ENCODE measurements at regions not wholly inside any gene's neighbourhood (a gene's known extent, or its start where the extent isn't known, plus 50 kb on each side); places are given as distances from the start of the nearest gene placed in this dataset.

DNA sequence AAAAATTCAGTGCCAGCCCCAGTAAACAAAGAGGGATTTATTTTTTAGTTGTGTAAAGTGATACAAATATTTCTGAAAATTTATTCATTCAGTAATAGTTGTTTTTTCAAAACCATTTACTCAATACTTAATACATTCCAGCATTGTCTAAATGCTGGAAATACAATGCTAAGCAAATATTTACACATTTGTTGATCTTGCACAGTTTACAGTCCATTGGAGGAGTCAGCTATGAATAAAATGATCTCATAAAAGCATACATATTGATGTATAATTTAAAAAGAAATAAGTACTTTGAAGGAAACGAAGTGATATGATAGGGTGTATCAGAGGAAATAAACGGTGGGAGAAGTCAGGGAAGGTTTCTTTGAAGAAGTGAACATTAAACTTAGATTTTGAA lies 1942.1 kb upstream of the ADGRL3 start:
- H3K27ac ChIP-seq (ENCODE audit: low read depth, low read length), result no peak overlapping the region
- no peaks in the 10 kb centered on the region for H3K27me3 ChIP-seq (ENCODE audit: control insufficient read depth, insufficient read depth, low read length)
- H3K4me1 ChIP-seq (ENCODE audit: control insufficient read depth, insufficient read depth, low read length), result no peaks in the 10 kb centered on the region
- H3K36me3 ChIP-seq (ENCODE audit: control insufficient read depth, insufficient read depth, low read length), result no peaks in the 10 kb centered on the region
- no peak overlapping the region for H3K4me3 ChIP-seq (ENCODE audit: low read length)
- H3K9ac ChIP-seq (ENCODE audit: low read length), result no peak overlapping the region

DNA sequence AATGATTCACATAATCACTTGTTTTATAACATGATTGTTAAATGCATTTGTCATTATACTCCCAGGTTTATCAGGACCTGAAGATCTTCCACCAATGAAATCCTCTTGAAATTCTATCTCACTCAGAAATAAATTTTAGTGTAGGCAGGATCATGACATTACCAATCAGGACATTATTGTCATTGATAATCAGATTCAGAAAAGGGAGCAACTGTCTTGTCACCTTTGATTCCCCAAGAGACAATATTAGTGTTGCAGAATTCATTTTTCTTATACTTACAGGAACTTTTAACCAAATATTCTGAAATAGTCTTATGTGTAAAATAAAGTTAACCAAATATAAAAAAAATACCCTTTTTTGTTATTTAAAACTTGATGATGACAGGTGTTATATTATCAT lies 1892.5 kb upstream of the ADGRL3 start:
- no peak overlapping the region for H3K27ac ChIP-seq (ENCODE audit: low read depth, low read length)
- no peaks in the 10 kb centered on the region for H3K27me3 ChIP-seq (ENCODE audit: control insufficient read depth, insufficient read depth, low read length)
- H3K4me1 ChIP-seq (ENCODE audit: control insufficient read depth, insufficient read depth, low read length), result no peaks in the 10 kb centered on the region
- no peak overlapping the region for H3K9ac ChIP-seq (ENCODE audit: low read length)
- no peak overlapping the region for H3K4me3 ChIP-seq (ENCODE audit: low read length)
- H3K36me3 ChIP-seq (ENCODE audit: control insufficient read depth, insufficient read depth, low read length), result no peaks in the 10 kb centered on the region

DNA sequence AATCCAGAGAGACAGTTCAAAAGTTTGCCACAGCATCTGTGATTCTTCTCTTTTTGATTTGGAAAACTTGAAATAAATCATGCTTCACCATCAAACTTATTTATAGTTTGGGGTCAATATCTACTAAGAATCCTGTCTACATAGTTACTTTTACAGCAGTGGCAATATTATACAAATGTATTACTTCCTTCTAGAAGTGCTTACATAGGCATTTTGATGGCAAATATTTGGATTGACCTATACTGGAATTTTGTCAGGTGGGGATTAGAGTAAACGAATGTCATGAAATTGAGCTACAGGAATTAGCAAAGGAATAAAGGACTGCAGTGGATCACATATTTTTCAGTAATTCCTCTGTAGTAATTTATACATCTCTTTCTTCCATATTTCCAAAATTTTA lies 1885.5 kb upstream of the ADGRL3 start:
- Histone ChIP-seq H3K27me3 (ENCODE audit: control insufficient read depth, insufficient read depth, low read length) (no peaks in the 10 kb centered on the region), H3K9ac (ENCODE audit: low read length) (no peak overlapping the region), H3K27ac (ENCODE audit: low read depth, low read length) (no peak overlapping the region), H3K4me3 (ENCODE audit: low read length) (no peak overlapping the region), H3K4me1 (ENCODE audit: control insufficient read depth, insufficient read depth, low read length) (no peaks in the 10 kb centered on the region), H3K36me3 (ENCODE audit: control insufficient read depth, insufficient read depth, low read length) (no peaks in the 10 kb centered on the region)

DNA sequence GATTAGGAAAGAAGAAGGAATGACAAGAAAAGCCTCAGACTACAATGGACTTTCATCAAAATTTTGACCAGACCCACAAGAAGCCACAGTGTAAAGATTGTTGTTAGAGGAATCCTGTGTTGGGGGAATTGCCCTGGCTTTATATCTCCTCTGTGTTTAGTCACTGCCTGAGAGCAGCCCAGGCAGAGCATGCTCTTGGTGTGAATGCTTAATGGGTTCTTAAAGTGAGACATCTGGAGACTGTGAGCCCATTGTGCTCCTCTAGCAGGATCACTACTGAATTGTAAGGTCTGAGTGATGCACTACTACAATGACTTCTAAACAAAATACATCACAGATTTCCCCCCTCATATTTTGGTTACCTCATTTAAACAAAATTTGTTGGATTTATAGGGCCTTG lies 1860.5 kb upstream of the ADGRL3 start:
- H3K27me3 ChIP-seq (ENCODE audit: control insufficient read depth, insufficient read depth, low read length), result no peaks in the 10 kb centered on the region
- no peak overlapping the region for H3K9ac ChIP-seq (ENCODE audit: low read length)
- H3K27ac ChIP-seq (ENCODE audit: low read depth, low read length), result no peak overlapping the region
- H3K36me3 ChIP-seq (ENCODE audit: control insufficient read depth, insufficient read depth, low read length), result no peaks in the 10 kb centered on the region
- no peaks in the 10 kb centered on the region for H3K4me1 ChIP-seq (ENCODE audit: control insufficient read depth, insufficient read depth, low read length)
- H3K4me3 ChIP-seq (ENCODE audit: low read length), result no peak overlapping the region

DNA sequence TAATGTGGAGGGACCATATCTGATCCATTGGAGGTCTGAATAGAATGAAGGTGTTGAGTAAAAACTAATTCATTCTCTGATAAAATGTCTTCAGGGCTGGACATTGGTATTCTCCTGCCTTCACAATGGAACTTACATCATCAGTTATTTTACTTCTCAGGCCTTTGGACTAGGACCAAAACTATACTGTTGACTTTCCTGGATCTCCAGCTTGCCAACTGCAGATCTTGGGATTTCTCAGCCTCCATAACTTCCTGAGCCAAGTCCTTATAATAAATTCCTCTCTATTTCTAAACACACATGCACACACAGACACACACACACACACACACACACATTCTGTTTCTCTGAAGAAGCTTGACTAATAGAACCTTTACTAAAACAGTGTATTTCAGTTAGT lies 1858.6 kb upstream of the ADGRL3 start:
- Histone ChIP-seq H3K27ac (ENCODE audit: low read depth, low read length) (no peak overlapping the region), H3K27me3 (ENCODE audit: control insufficient read depth, insufficient read depth, low read length) (no peaks in the 10 kb centered on the region), H3K4me3 (ENCODE audit: low read length) (no peak overlapping the region)

DNA sequence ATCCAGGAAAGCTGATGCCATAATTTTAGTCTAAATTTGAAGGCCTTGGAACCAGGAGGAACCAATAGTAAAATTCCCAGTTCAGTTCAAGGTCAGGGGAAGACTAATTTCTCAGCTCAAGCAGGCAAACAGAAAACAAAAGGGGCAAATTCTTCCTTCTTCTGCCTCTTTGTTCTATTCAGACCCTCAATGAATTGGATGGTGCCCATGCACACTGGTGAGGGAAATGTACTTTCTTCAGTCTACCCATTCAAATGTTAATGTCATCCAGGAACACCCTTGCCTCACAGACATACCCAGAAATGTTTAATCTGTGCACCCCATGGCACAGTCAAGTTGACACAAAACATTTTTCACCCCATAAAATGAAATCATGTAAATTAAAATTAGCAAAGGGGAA lies 1851.2 kb upstream of the ADGRL3 start:
- Histone ChIP-seq H3K4me3 (ENCODE audit: low read length) (no peak overlapping the region), H3K27ac (ENCODE audit: low read depth, low read length) (no peak overlapping the region), H3K4me1 (ENCODE audit: control insufficient read depth, insufficient read depth, low read length) (no peaks in the 10 kb centered on the region), H3K27me3 (ENCODE audit: control insufficient read depth, insufficient read depth, low read length) (no peaks in the 10 kb centered on the region), H3K36me3 (ENCODE audit: control insufficient read depth, insufficient read depth, low read length) (no peaks in the 10 kb centered on the region), H3K9ac (ENCODE audit: low read length) (no peak overlapping the region)

More for the DNA sequence above, 1858.6 kb upstream of the ADGRL3 start:
- H3K36me3 ChIP-seq (ENCODE audit: control insufficient read depth, insufficient read depth, low read length), result no peaks in the 10 kb centered on the region
- H3K4me1 ChIP-seq (ENCODE audit: control insufficient read depth, insufficient read depth, low read length), result no peaks in the 10 kb centered on the region
- no peak overlapping the region for H3K9ac ChIP-seq (ENCODE audit: low read length)

DNA sequence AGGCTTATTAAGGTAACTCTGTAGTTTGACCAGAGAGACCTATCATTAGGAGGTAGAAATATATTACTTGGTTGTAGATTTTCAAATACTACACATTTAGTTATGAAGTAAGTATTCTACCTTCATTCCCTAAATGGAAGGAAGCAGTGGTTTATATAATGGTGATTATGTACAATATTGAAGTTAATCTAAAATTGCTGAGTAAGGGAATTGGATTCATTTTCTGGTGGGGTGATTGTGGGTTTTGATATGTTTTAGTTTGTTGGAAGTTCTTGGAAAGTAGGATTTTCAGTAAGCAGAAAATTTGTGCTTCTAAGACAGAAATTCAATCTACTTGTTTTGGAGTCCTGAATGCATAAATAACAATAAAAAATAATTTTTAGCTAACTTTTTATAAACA lies 1830.9 kb upstream of the ADGRL3 start:
- Histone ChIP-seq H3K4me3 (ENCODE audit: low read length) (no peak overlapping the region), H3K9ac (ENCODE audit: low read length) (no peak overlapping the region), H3K4me1 (ENCODE audit: control insufficient read depth, insufficient read depth, low read length) (no peaks in the 10 kb centered on the region), H3K36me3 (ENCODE audit: control insufficient read depth, insufficient read depth, low read length) (no peaks in the 10 kb centered on the region), H3K27me3 (ENCODE audit: control insufficient read depth, insufficient read depth, low read length) (no peaks in the 10 kb centered on the region), H3K27ac (ENCODE audit: low read depth, low read length) (no peak overlapping the region)

DNA sequence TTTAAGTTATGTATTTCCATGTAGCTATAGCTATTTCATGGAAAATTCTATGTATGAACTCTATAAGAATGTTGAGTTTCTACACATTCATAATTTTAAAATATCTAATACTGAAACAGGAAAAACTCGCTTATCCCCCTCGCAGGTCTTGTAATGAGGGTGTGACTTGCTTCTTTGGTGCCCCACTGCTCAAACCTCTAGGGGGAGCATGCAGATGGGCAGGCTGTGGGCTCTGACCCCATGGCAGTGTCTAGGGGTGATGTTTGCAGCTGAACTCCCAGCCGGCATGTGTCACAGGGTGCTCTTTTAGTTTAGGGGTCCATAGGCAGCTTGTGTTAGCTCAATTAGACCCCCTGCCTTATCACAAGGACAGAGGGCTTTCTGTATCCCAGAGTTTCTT lies 1825.7 kb upstream of the ADGRL3 start:
- Histone ChIP-seq H3K27me3 (ENCODE audit: control insufficient read depth, insufficient read depth, low read length) (no peaks in the 10 kb centered on the region), H3K9ac (ENCODE audit: low read length) (no peak overlapping the region), H3K4me1 (ENCODE audit: control insufficient read depth, insufficient read depth, low read length) (no peaks in the 10 kb centered on the region), H3K27ac (ENCODE audit: low read depth, low read length) (no peak overlapping the region), H3K36me3 (ENCODE audit: control insufficient read depth, insufficient read depth, low read length) (no peaks in the 10 kb centered on the region), H3K4me3 (ENCODE audit: low read length) (no peak overlapping the region)

DNA sequence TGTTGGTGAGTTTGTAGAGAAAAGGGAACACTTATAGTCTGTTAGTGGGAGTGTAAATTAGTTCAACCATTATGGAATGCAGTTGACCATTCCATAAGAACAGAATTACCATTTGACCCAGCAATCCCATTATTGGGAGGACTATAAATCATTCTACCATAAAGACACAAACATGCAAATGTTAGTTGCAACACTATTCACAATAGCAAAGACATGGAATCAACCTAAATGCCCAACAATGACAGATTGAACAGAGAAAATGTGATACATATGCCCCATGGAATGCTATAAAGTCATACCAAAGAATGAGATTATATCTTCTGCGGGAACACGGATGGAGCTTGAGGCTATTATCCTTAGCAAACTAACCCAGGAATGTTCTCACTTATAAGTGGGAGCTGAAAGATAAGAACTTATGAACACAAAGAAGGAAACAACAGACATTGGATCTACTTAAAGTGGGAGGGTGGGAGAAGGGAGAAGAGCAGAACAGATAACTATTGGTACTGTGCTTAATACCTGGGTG lies 1819.2 kb upstream of the ADGRL3 start:
- no peaks in the 10 kb centered on the region for H3K27me3 ChIP-seq (ENCODE audit: control insufficient read depth, insufficient read depth, low read length)
- H3K27ac ChIP-seq (ENCODE audit: low read depth, low read length), result no peak overlapping the region
- H3K4me1 ChIP-seq (ENCODE audit: control insufficient read depth, insufficient read depth, low read length), result no peaks in the 10 kb centered on the region
- H3K4me3 ChIP-seq (ENCODE audit: low read length), result no peak overlapping the region
- H3K36me3 ChIP-seq (ENCODE audit: control insufficient read depth, insufficient read depth, low read length), result no peaks in the 10 kb centered on the region
- no peak overlapping the region for H3K9ac ChIP-seq (ENCODE audit: low read length)

DNA sequence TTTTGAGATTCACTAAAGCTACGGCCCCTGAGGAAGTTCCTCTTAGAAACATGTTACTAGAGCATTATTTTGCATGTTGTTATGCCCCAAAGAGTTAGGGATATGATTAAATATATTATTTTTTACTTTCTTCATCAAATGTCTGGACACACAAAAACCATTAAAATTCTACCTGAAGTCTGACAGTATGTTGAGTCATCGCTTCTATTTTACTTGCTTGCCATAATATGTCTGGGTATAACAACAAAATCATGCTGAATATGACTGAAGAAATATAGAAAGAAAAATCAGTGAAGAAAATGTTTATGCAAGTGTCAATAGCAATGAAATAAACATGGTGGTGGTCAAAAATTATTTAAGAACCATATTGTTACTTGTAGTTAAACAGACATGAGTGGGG lies 1818.5 kb upstream of the ADGRL3 start:
- H3K27me3 ChIP-seq (ENCODE audit: control insufficient read depth, insufficient read depth, low read length), result no peaks in the 10 kb centered on the region

DNA sequence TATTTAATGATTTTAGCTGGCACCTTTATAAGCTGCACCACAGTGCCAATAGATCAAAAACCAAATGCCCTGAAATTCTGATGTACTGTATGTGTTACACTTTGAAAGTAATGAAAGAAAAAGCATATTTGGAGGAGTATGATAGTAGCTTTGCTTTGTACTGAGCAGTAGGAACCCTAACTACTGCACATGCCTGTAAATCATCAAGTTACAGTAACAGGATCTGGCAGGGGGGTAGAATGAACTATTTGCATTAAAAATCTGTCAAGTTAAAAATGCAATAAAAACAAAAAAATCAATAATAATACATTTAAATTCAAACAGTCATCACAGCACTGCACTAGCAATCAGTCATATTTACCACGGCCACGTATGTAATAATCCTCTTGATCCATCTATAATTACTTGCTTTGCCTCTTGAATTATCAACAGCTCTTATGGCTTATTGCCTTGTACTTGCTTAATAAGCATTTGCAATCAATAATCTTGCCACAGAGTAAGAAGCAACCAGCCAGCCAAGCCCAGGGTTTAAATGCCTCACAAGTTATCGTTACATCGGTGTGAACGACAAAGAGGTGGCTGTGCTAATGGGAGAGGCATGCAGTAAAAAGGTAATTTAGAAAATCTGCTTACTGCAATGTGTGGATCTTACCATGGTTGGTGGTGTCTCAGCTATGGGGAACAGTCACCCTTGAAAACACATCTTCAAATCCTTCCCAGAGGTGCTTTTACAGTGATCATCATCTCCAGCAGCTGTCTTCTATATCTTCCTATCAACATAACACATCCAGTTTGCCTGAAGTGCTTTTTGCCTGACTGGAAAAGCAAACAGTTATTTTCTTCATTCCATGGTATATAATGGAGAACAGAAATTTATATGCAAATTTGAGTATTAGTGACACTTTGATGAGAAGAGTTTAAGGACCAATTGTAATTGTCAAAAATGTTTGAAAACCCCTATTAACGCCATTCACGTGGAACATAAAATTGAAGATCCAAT lies 1812.1 kb upstream of the ADGRL3 start:
- Histone ChIP-seq H3K36me3 (ENCODE audit: control insufficient read depth, insufficient read depth, low read length) (no peaks in the 10 kb centered on the region), H3K4me3 (ENCODE audit: low read length) (no peak overlapping the region), H3K4me1 (ENCODE audit: control insufficient read depth, insufficient read depth, low read length) (no peaks in the 10 kb centered on the region), H3K9ac (ENCODE audit: low read length) (no peak overlapping the region), H3K27me3 (ENCODE audit: control insufficient read depth, insufficient read depth, low read length) (no peaks in the 10 kb centered on the region), H3K27ac (ENCODE audit: low read depth, low read length) (no peak overlapping the region)

More for the DNA sequence above, 1818.5 kb upstream of the ADGRL3 start:
- Histone ChIP-seq H3K27ac (ENCODE audit: low read depth, low read length) (no peak overlapping the region), H3K9ac (ENCODE audit: low read length) (no peak overlapping the region), H3K4me3 (ENCODE audit: low read length) (no peak overlapping the region), H3K36me3 (ENCODE audit: control insufficient read depth, insufficient read depth, low read length) (no peaks in the 10 kb centered on the region), H3K4me1 (ENCODE audit: control insufficient read depth, insufficient read depth, low read length) (no peaks in the 10 kb centered on the region)

DNA sequence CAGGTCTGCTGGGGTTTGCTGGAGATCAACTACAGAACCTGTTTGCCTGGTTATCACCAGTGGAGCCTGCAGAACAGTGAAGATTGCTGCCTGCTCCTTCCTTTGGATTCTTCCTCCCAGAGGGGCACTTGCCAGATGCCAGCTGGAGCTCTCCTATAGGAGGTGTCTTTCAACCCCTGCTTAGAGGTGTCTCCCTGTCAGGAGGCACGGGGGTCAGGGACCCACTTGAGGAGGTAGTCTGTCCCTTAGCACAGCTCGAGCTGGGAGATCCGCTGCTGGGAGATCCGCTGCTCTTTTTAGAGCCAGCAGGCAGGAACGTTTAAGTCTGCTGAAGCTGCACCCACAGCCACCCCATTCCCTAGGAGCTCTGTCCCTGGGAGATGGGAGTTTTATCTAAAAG lies 1806.3 kb upstream of the ADGRL3 start:
- no peak overlapping the region for H3K9ac ChIP-seq (ENCODE audit: low read length)

DNA sequence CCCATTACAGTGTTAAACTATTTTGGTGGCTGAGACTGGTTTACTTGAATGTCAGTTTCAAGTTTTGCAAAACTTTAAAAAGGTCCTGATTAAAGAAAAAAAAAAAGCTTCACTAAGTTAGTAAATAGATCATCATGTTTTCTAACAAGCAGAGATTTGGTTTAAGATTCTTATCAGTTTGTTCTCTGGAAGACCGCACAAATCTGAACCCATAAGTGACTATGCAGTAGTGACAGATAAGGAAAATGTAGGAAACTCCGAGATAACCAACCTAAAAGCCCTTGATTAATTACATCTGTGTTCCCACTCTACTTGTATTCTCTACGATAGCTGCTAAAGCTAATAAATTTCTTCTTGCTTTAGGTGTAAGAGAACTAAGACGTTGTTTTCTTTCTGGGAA lies 1799.8 kb upstream of the ADGRL3 start:
- no peaks in the 10 kb centered on the region for H3K36me3 ChIP-seq (ENCODE audit: control insufficient read depth, insufficient read depth, low read length)
- H3K27ac ChIP-seq (ENCODE audit: low read depth, low read length), result no peak overlapping the region
- H3K4me3 ChIP-seq (ENCODE audit: low read length), result no peak overlapping the region
- H3K9ac ChIP-seq (ENCODE audit: low read length), result no peak overlapping the region
- H3K27me3 ChIP-seq (ENCODE audit: control insufficient read depth, insufficient read depth, low read length), result no peaks in the 10 kb centered on the region
- H3K4me1 ChIP-seq (ENCODE audit: control insufficient read depth, insufficient read depth, low read length), result no peaks in the 10 kb centered on the region

More for the DNA sequence above, 1806.3 kb upstream of the ADGRL3 start:
- Histone ChIP-seq H3K27ac (ENCODE audit: low read depth, low read length) (no peak overlapping the region), H3K4me1 (ENCODE audit: control insufficient read depth, insufficient read depth, low read length) (no peaks in the 10 kb centered on the region), H3K4me3 (ENCODE audit: low read length) (no peak overlapping the region), H3K36me3 (ENCODE audit: control insufficient read depth, insufficient read depth, low read length) (no peaks in the 10 kb centered on the region), H3K27me3 (ENCODE audit: control insufficient read depth, insufficient read depth, low read length) (no peaks in the 10 kb centered on the region)
